ENCODE measurements at regions not wholly inside any gene's neighbourhood (a gene's known extent, or its start where the extent isn't known, plus 50 kb on each side); places are given as distances from the start of the nearest gene placed in this dataset.

- ATAC-seq (no peak), DNase-seq (no peak)
- no peaks in the 10 kb centered on the region for H3K36me3 ChIP-seq (ENCODE audit: low read depth)
- TF ChIP-seq CTCF (IDR thresholded peaks at IDR 0.05), result no peak
- H3K4me3 ChIP-seq, result no peak overlapping the region
- no peaks in the 10 kb centered on the region for H3K9me3 ChIP-seq
- intact Hi-C loops (cut with DNase I, micrococcal nuclease), result no loop called here
- no peaks in the 10 kb centered on the region for H3K4me1 ChIP-seq (ENCODE audit: low read depth)
Observed at GRCh38 chr4:187485676-187486075, 509.9 kb upstream of the ZFP42 start.

- ATAC-seq, result no peak
- no peak for TF ChIP-seq CTCF (IDR thresholded peaks at IDR 0.05)
- no peaks in the 10 kb centered on the region for H3K9me3 ChIP-seq
- H3K36me3 ChIP-seq (ENCODE audit: low read depth), result no peaks in the 10 kb centered on the region
- no peaks in the 10 kb centered on the region for H3K4me1 ChIP-seq (ENCODE audit: low read depth)
- DNase-seq, result no peak
- intact Hi-C loops (cut with DNase I, micrococcal nuclease), result no loop called here
- no peak overlapping the region for H3K4me3 ChIP-seq
Observed at GRCh38 chr4:187491286-187491685, 504.3 kb upstream of the ZFP42 start.

- Histone ChIP-seq H3K4me1 (ENCODE audit: low read depth) (no peaks in the 10 kb centered on the region), H3K4me3 (no peak overlapping the region), H3K9me3 (no peaks in the 10 kb centered on the region), H3K36me3 (ENCODE audit: low read depth) (no peaks in the 10 kb centered on the region)
- intact Hi-C loops (cut with DNase I, micrococcal nuclease), result no loop called here
- no peak for DNase-seq
- ATAC-seq, result no peak
- TF ChIP-seq CTCF (IDR thresholded peaks at IDR 0.05), result no peak
Observed at GRCh38 chr4:187491959-187492358, 503.6 kb upstream of the ZFP42 start.

- no peaks in the 10 kb centered on the region for H3K9me3 ChIP-seq
- H3K4me1 ChIP-seq (ENCODE audit: low read depth), result no peaks in the 10 kb centered on the region
- no peak for ATAC-seq
- no peaks in the 10 kb centered on the region for H3K36me3 ChIP-seq (ENCODE audit: low read depth)
- DNase-seq, result no peak
- H3K4me3 ChIP-seq, result no peak overlapping the region
- TF ChIP-seq CTCF (IDR thresholded peaks at IDR 0.05), result no peak
- intact Hi-C loops (cut with DNase I, micrococcal nuclease), result no loop called here
Observed at GRCh38 chr4:187493661-187494060, 501.9 kb upstream of the ZFP42 start.

GRCh38 chr4:187499956-187500355, 495.6 kb upstream of the ZFP42 start:
- Histone ChIP-seq H3K36me3 (ENCODE audit: low read depth) (no peaks in the 10 kb centered on the region), H3K4me3 (no peak overlapping the region), H3K4me1 (ENCODE audit: low read depth) (no peaks in the 10 kb centered on the region), H3K9me3 (no peaks in the 10 kb centered on the region)
- DNase-seq, result no peak
- intact Hi-C loops (cut with DNase I, micrococcal nuclease), result no loop called here
- no peak for ATAC-seq
- TF ChIP-seq CTCF (IDR thresholded peaks at IDR 0.05), result no peak

- H3K4me1 ChIP-seq (ENCODE audit: low read depth), result no peaks in the 10 kb centered on the region
- no peak for TF ChIP-seq CTCF (IDR thresholded peaks at IDR 0.05)
- H3K36me3 ChIP-seq (ENCODE audit: low read depth), result no peaks in the 10 kb centered on the region
- H3K9me3 ChIP-seq, result no peaks in the 10 kb centered on the region
- ATAC-seq (no peak), DNase-seq (no peak)
- intact Hi-C loops (cut with DNase I, micrococcal nuclease), result no loop called here
- H3K4me3 ChIP-seq, result no peak overlapping the region
Observed at GRCh38 chr4:187500796-187501195, 494.8 kb upstream of the ZFP42 start.
